Left lobe of liver (tissue), 2 donors: ENCODE measurements at regions not wholly inside any gene's neighbourhood (a gene's known extent, or its start where the extent isn't known, plus 50 kb on each side); places are given as distances from the start of the nearest gene placed in this dataset.
A peak's percentile ranks its signal among the peaks of the same experiment; 100 is the strongest.

Source experiments
- ATAC-seq: fragments of 200-7000 bp; cut with Tn5 transposase; one replicate; pipeline ENCODE4 v1.9.1; 2020; ENCODE audit warnings: mild to moderate bottlenecking, moderate library complexity
- DNase-seq: peaks from one replicate; pipeline ENCODE4 v3.0.0-alpha.2; 2020; ENCODE audit warnings: low spot score
- donor health status: DM: no; HTN: no; CAD: no; lungs with moderate emphysema.
- donor health status: DM: no; HTN: yes; CAD: no.

GRCh38 chr10:6339891-6340290, 137.2 kb downstream of the PFKFB3 start:
- DNase-seq (no peak), ATAC-seq (no peak)

- DNase-seq = no peak
- no peak for ATAC-seq
Measured at GRCh38 chr10:6342096-6342685, 139.5 kb downstream of the PFKFB3 start.

GRCh38 chr10:6343305-6344010, 140.7 kb downstream of the PFKFB3 start:
- no peak for DNase-seq
- ATAC-seq = no peak

GRCh38 chr10:6345404-6345803, 142.7 kb downstream of the PFKFB3 start:
- no peak for DNase-seq
- ATAC-seq = no peak

GRCh38 chr10:6346631-6347030, 143.9 kb downstream of the PFKFB3 start:
- no peak for ATAC-seq

GRCh38 chr10:6347391-6347951, 144.7 kb downstream of the PFKFB3 start:
- ATAC-seq (no peak), DNase-seq (no peak)

More at GRCh38 chr10:6346631-6347030, 143.9 kb downstream of the PFKFB3 start:
- DNase-seq = no peak

- ATAC-seq (peak; percentile 20), DNase-seq (no peak)
Measured at GRCh38 chr10:6348096-6348874, 145.6 kb downstream of the PFKFB3 start.

- DNase-seq (no peak), ATAC-seq (no peak)
Measured at GRCh38 chr10:6349846-6350535, 147.3 kb downstream of the PFKFB3 start.

GRCh38 chr10:6350609-6351008, 147.9 kb downstream of the PFKFB3 start:
- DNase-seq = no peak

GRCh38 chr10:6351495-6351894, 148.8 kb downstream of the PFKFB3 start:
- DNase-seq (no peak), ATAC-seq (no peak)

More at GRCh38 chr10:6350609-6351008, 147.9 kb downstream of the PFKFB3 start:
- ATAC-seq = no peak

GRCh38 chr10:6353526-6353925, 150.8 kb downstream of the PFKFB3 start:
- DNase-seq (no peak), ATAC-seq (peak; percentile 65)

- ATAC-seq = no peak
- DNase-seq = no peak
Measured at GRCh38 chr10:6354168-6354772, 151.5 kb downstream of the PFKFB3 start.

GRCh38 chr10:6356280-6356793, 153.6 kb downstream of the PFKFB3 start:
- no peak for ATAC-seq
- DNase-seq = no peak

GRCh38 chr10:6361869-6362268, 159.1 kb downstream of the PFKFB3 start:
- DNase-seq (no peak), ATAC-seq (peak; percentile 42)

- DNase-seq (no peak), ATAC-seq (no peak)
Measured at GRCh38 chr10:6362879-6363278, 160.1 kb downstream of the PFKFB3 start.

- DNase-seq (no peak), ATAC-seq (peak; percentile 17)
Measured at GRCh38 chr10:6363511-6363910, 160.8 kb downstream of the PFKFB3 start.

- ATAC-seq = no peak
Measured at GRCh38 chr10:6364283-6364682, 161.6 kb downstream of the PFKFB3 start.

GRCh38 chr10:6364893-6365292, 162.2 kb downstream of the PFKFB3 start:
- ATAC-seq = peak; percentile 67
- DNase-seq = no peak

More at GRCh38 chr10:6364283-6364682, 161.6 kb downstream of the PFKFB3 start:
- no peak for DNase-seq

GRCh38 chr10:6365384-6365783, 162.7 kb downstream of the PFKFB3 start:
- DNase-seq = peak; percentile 84

More at GRCh38 chr10:6365384-6365783, 162.7 kb downstream of the PFKFB3 start:
- peak; percentile 84 for ATAC-seq
